Upper lobe of right lung (tissue), 1 donor: ENCODE measurements at regions not wholly inside any gene's neighbourhood (a gene's known extent, or its start where the extent isn't known, plus 50 kb on each side); places are given as distances from the start of the nearest gene placed in this dataset.
"Not testable (repeated sequence)": the region's sequence is repeated elsewhere in the genome, so short reads cannot be mapped to it uniquely, and the experiment has no call there.

Experiments used
- ATAC-seq: fragments of 200-7000 bp; cut with Tn5 transposase; one replicate; pipeline ENCODE4 v1.9.1; 2020; ENCODE audit warnings: mild to moderate bottlenecking, moderate library complexity
- DNase-seq: peaks from one replicate; pipeline ENCODE4 v3.0.0-alpha.2; 2020
- H3K27ac ChIP-seq: fragments of 200-600 bp; one replicate; pipeline ENCODE4 v1.8.0; 2022
- H3K27me3 ChIP-seq: fragments of 200-600 bp; one replicate; pipeline ENCODE4 v1.8.0; 2022; ENCODE audit warnings: mild to moderate bottlenecking
- H3K36me3 ChIP-seq: fragments of 200-600 bp; one replicate; pipeline ENCODE4 v1.8.0; 2022
- H3K4me1 ChIP-seq: fragments of 200-600 bp; one replicate; pipeline ENCODE4 v1.8.0; 2022
- H3K4me3 ChIP-seq: fragments of 200-600 bp; one replicate; pipeline ENCODE4 v1.8.0; 2022; ENCODE audit warnings: mild to moderate bottlenecking
- H3K9me3 ChIP-seq: fragments of 200-600 bp; one replicate; pipeline ENCODE4 v1.8.0; 2022
- intact Hi-C: fragments of 100-400 bp; cut with DNase I; formaldehyde crosslinking; loops from one replicate; pipeline ENCODE4 v1.11.0; 2022
- TF ChIP-seq, protein P1 (sequence below): fragments of 200-600 bp; IDR thresholded peaks from one replicate; pipeline ENCODE4 v1.8.0; 2022; ENCODE audit warnings: antibody characterized with exemption
- donor health status: DM: no; HTN: yes; CAD: no; lungs with severe emphysema.

DNA sequence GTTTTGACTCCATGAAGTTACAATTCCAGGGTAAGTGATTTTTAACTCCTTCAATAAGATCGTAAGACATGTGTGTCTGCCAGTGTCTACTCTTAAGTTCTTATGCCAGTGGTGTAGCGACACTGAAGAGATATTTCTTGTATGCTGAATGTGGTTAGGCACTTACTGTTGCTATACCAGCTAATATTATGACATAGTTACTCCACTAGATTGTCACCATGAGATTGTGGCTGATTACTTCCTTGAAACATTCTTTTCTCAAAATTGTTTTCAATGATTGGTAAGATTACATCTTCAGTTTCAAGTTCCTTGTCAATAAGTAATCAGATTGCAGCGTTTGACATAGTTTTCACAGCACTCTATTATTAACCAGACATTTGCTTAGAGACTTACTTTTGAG lies 60.6 kb upstream of the PAGE5 start:
- ATAC-seq (no peak), DNase-seq (no peak)
- Histone ChIP-seq H3K27me3 (no peaks in the 10 kb centered on the region), H3K36me3 (no peaks in the 10 kb centered on the region), H3K4me3 (peak overlapping the region; percentile 57), H3K27ac (peak overlapping the region; percentile 93), H3K9me3 (no peaks in the 10 kb centered on the region), H3K4me1 (peaks cover 12% of the 10 kb centered on the region)
- intact Hi-C loops: no loop called here
- TF ChIP-seq, protein P1, sequence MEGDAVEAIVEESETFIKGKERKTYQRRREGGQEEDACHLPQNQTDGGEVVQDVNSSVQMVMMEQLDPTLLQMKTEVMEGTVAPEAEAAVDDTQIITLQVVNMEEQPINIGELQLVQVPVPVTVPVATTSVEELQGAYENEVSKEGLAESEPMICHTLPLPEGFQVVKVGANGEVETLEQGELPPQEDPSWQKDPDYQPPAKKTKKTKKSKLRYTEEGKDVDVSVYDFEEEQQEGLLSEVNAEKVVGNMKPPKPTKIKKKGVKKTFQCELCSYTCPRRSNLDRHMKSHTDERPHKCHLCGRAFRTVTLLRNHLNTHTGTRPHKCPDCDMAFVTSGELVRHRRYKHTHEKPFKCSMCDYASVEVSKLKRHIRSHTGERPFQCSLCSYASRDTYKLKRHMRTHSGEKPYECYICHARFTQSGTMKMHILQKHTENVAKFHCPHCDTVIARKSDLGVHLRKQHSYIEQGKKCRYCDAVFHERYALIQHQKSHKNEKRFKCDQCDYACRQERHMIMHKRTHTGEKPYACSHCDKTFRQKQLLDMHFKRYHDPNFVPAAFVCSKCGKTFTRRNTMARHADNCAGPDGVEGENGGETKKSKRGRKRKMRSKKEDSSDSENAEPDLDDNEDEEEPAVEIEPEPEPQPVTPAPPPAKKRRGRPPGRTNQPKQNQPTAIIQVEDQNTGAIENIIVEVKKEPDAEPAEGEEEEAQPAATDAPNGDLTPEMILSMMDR: no peak

DNA sequence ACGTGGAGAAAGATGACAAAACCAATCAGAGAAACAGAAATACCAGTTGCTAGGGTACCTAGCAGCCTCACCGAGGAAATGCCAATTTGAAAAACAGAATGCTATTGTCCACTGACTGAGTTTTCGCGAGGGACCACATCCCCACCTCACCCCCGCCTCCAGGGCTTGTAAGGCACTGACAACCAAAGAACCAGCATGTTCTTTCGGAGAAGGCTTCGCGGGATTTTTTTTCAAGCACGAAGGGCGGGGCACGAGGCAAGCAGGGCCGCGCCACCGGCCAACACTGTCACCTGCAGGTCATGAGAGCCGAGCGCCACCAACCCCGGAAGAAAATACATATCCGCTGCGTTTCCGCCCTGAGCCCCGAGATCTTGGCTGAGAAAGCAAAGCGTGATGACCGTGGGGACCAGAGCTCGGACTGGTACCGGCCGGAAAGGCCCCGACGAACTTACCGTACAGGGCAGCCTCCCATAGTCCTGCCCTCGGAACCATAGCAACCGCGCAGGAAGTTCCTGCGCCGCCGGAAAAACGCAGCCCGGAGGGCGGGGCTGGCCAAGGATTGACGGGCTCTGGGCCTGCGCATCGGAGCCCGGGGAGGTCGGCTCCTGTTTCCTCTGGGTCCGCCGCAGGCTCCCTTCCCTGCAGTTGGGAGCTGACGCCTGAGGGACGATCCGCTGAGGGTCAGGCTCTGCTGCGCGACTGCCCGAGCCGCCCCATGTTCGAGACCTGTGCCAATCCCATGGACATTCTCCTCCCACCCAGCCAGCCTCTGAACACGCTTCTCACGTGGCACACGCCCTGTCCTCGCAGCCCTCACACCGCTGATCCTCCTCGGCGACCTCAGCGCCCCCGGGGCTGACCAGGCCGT lies 59.2 kb upstream of the PAGE5 start:
- no peaks in the 10 kb centered on the region for H3K9me3 ChIP-seq
- peak overlapping the region; percentile 93 for H3K27ac ChIP-seq
- TF ChIP-seq, protein P1: peak; percentile 43
- H3K27me3 ChIP-seq: no peaks in the 10 kb centered on the region
- ATAC-seq: peak; percentile 99
- no peaks in the 10 kb centered on the region for H3K36me3 ChIP-seq
- peak overlapping the region; percentile 57 for H3K4me3 ChIP-seq
- intact Hi-C loops: no loop called here
- peaks cover 12% of the 10 kb centered on the region for H3K4me1 ChIP-seq
- DNase-seq: peak; percentile 94

DNA sequence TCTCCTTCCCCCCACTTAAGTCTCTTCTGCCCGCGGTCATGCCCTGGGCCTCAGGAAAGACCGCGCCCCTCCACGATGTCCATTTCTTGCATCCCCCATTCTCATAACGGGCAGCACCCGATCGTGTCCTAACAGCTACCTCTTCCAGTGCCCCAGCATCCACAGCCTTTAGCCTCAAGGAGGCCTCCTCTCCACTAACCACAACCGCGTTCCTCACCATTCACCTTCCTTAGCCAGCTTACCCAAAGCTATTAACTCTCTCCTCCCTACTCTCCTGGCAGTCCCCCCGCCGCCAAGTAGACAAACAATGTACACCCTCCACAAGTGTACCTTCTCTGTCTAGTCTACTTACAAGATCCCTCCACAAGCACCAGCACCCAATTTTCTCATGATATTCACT lies 58.6 kb upstream of the PAGE5 start:
- Histone ChIP-seq H3K27me3 (no peaks in the 10 kb centered on the region), H3K9me3 (no peaks in the 10 kb centered on the region), H3K4me1 (peaks cover 12% of the 10 kb centered on the region), H3K27ac (peak overlapping the region; percentile 93), H3K36me3 (no peaks in the 10 kb centered on the region), H3K4me3 (peak overlapping the region; percentile 57)
- intact Hi-C loops: no loop called here
- peak; percentile 13 for ATAC-seq
- TF ChIP-seq, protein P1: no peak
- no peak for DNase-seq

DNA sequence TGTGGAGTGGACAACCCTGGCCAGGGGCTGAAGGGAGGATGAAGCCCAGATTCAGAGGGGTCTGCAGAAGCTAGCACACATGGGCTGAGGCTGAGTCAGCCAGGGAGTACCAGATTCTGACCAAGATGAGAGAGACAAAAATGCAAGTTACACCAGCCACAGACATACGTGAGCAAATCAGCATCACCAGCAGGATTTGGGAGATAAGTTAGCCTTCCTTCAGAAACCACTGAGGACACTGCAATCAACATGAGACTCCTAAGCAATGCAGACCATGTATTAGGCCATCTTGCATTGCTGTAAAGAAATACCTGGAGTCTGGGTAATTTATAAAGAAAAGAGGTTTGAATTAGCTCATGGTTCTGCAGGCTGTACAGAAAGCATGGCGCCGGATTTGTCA lies 57.0 kb upstream of the PAGE5 start:
- Histone ChIP-seq H3K9me3 (no peaks in the 10 kb centered on the region), H3K36me3 (no peaks in the 10 kb centered on the region), H3K27ac (no peak overlapping the region), H3K4me3 (no peak overlapping the region), H3K27me3 (no peaks in the 10 kb centered on the region), H3K4me1 (peaks cover 12% of the 10 kb centered on the region)
- intact Hi-C loops: no loop called here
- TF ChIP-seq, protein P1: no peak
- no peak for DNase-seq
- ATAC-seq: no peak

DNA sequence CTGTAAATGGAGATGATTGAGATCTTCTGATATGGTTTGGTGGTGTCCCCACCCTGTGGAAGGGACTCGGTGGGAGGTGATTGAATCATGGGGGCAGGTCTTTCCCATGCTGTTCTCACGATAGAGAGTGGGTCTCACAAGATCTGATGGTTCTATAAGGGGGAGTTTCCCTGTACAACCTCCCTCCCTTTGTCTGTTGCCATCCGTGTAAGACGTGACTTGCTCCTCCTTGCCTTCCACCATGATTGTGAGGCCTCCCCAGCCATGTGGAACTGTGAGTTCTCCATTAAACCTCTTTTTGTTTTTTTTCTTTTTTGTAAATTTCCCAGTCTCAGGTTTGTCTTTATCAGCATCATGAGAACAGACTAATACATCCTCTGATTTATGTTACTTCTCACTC lies 55.1 kb upstream of the PAGE5 start:
- H3K27ac ChIP-seq, H3K4me3 ChIP-seq, H3K27me3 ChIP-seq, intact Hi-C loops, H3K9me3 ChIP-seq, H3K4me1 ChIP-seq, H3K36me3 ChIP-seq, ATAC-seq, DNase-seq: not testable (repeated sequence)

DNA sequence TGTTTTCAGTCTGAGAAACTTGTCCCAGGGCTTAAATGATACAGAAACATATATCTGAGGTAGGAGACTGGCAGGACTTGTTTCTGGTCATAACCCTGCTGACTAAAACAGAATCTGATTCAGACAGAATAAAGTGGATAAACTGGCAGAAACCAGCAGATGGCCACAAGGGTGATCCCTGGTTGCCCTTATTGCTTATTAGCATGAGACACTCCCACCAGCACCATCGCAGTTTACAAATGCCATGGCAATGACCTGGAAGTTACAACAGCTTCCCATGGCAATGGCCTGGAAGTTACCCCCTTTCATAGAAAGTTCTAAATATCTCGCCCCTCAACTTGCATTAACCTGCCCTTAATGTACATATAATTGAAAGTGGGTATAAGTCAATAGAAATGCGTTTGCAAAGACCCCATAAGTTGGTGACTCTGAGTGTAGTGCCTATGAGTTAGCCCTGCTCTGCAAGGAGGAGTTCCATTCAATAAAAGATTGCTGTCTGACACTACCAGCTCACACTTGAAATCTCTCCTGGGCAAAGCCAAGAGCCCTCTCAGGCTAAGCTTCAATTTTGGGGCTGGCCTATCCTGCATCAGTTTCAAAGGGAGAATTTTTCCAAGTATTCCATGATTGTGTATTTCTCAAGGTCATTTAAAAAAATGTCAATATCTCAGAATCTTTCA lies 52.9 kb upstream of the PAGE5 start:
- Histone ChIP-seq H3K4me1 (no peaks in the 10 kb centered on the region), H3K9me3 (no peaks in the 10 kb centered on the region), H3K27me3 (no peaks in the 10 kb centered on the region), H3K27ac (no peak overlapping the region), H3K36me3 (no peaks in the 10 kb centered on the region), H3K4me3 (no peak overlapping the region)
- TF ChIP-seq, protein P1: no peak
- intact Hi-C loops: no loop called here
- DNase-seq (no peak), ATAC-seq (no peak)
